ENCODE measurements at regions not wholly inside any gene's neighbourhood (a gene's known extent, or its start where the extent isn't known, plus 50 kb on each side); places are given as distances from the start of the nearest gene placed in this dataset.

- TF ChIP-seq POLR2AphosphoS5 (IDR thresholded peaks at IDR 0.05; ENCODE audit: borderline replicate concordance, low read depth, low read length) (no peak), EZH2 (IDR thresholded peaks at IDR 0.05) (no peak), FOXP2 (optimal IDR thresholded peaks at IDR 0.05; ENCODE audit: control extremely low read depth, extremely low read length, insufficient read depth) (no peak)
Measured at GRCh38 chr7:4612939-4613841, 68.9 kb upstream of the FOXK1 start.

Measured in SK-N-MC (cell line).